ENCODE measurements at regions not wholly inside any gene's neighbourhood (a gene's known extent, or its start where the extent isn't known, plus 50 kb on each side); places are given as distances from the start of the nearest gene placed in this dataset.

DNA sequence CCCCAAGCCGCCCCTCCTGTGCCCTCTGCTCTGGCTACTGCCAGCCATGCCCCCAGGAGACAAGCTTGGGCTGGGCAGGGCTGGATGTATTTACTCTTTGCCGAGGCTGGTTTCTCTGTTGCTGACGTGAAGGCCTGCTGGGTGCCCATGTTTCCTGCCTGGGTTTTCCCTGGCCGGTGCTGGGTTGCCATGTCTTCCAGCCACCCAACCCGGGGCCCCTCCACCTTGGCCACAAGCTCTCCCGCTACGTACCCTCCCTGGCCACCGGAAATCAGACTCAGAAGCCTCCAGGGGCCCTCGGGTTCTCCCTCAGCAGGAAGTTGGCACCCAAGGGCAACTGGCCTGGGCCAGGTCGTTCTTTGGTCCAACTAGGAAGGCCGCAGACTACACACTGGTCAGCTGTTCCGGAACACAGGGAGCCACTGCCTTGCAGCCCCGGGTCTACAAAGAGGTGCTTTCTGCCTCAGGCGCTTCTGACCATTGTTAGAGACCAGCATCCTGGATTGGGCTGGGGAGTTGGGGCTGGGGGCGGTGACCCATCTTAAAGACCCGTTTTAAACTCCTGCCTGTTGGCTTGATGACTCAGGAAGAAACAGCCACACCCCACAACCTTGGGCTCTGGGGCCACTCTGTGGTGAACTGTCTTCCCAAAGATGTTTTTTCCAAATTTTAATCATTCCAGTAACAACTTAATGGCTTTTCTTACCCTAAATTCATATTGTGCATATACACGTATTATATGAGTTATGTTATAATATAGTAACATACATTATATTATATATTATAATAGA, 71.2 kb upstream of the RUNX3 start:
- H3K4me3 ChIP-seq (ENCODE audit: low read length in 3 of 3) = no peak overlapping the region
- H3K27ac ChIP-seq (ENCODE audit: low read depth in 2 of 2, low read length in 2 of 2) = no peak overlapping the region
- FAIRE-seq = no peak
- no peaks in the 10 kb centered on the region for H3K27me3 ChIP-seq (ENCODE audit: control insufficient read depth, insufficient read depth, low read length)
- no peak for DNase-seq
- H3K9ac ChIP-seq (ENCODE audit: low read length in 3 of 3) = no peak overlapping the region
- no peaks in the 10 kb centered on the region for H3K9me3 ChIP-seq (ENCODE audit: control insufficient read depth in 2 of 3, insufficient read depth in 1 of 3, low read length in 3 of 3)
- TF ChIP-seq, protein P1, sequence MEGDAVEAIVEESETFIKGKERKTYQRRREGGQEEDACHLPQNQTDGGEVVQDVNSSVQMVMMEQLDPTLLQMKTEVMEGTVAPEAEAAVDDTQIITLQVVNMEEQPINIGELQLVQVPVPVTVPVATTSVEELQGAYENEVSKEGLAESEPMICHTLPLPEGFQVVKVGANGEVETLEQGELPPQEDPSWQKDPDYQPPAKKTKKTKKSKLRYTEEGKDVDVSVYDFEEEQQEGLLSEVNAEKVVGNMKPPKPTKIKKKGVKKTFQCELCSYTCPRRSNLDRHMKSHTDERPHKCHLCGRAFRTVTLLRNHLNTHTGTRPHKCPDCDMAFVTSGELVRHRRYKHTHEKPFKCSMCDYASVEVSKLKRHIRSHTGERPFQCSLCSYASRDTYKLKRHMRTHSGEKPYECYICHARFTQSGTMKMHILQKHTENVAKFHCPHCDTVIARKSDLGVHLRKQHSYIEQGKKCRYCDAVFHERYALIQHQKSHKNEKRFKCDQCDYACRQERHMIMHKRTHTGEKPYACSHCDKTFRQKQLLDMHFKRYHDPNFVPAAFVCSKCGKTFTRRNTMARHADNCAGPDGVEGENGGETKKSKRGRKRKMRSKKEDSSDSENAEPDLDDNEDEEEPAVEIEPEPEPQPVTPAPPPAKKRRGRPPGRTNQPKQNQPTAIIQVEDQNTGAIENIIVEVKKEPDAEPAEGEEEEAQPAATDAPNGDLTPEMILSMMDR (IDR thresholded peaks at IDR 0.05; ENCODE audit: borderline replicate concordance, extremely low read depth, insufficient read depth) = no peak
- no peaks in the 10 kb centered on the region for H3K36me3 ChIP-seq (ENCODE audit: control insufficient read depth in 2 of 3, insufficient read depth in 3 of 3, low read length in 3 of 3)
- no peaks in the 10 kb centered on the region for H3K4me1 ChIP-seq (ENCODE audit: control insufficient read depth in 2 of 3, insufficient read depth in 2 of 3, low read depth in 1 of 3, low read length in 3 of 3)
- intact Hi-C loops (cut with DNase I) = no loop called here

DNA sequence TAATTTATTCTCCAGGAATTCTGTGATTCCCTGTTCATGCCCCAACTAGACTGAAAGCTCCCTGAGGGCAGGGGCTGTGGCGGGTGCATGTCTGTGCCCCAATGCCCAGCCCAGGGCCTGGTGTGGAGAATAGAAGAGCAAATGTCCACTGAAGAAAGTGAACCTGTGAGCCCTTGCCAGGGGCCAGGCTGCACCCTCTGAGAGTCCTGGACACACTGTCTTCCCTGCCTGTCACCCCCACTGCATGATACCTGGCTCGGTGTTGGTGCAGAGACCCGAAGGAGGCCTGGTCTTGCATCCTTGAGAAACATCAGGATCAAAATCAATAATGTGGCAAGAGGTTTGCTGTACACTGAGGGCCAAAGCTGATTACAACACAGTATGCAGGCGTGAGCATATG, 69.8 kb upstream of the RUNX3 start:
- no peaks in the 10 kb centered on the region for H3K4me1 ChIP-seq (ENCODE audit: control insufficient read depth in 2 of 3, insufficient read depth in 2 of 3, low read depth in 1 of 3, low read length in 3 of 3)
- DNase-seq (peak in 1 of 5 donors; percentile 17), FAIRE-seq (no peak)
- no peak overlapping the region for H3K9ac ChIP-seq (ENCODE audit: low read length in 3 of 3)
- no peak overlapping the region for H3K27ac ChIP-seq (ENCODE audit: low read depth in 2 of 2, low read length in 2 of 2)
- no peak overlapping the region for H3K4me3 ChIP-seq (ENCODE audit: low read length in 3 of 3)
- H3K9me3 ChIP-seq (ENCODE audit: control insufficient read depth in 2 of 3, insufficient read depth in 1 of 3, low read length in 3 of 3) = no peaks in the 10 kb centered on the region
- H3K27me3 ChIP-seq (ENCODE audit: control insufficient read depth, insufficient read depth, low read length) = no peaks in the 10 kb centered on the region
- TF ChIP-seq, protein P1 (IDR thresholded peaks at IDR 0.05; ENCODE audit: borderline replicate concordance, extremely low read depth, insufficient read depth) = no peak
- no peaks in the 10 kb centered on the region for H3K36me3 ChIP-seq (ENCODE audit: control insufficient read depth in 2 of 3, insufficient read depth in 3 of 3, low read length in 3 of 3)
- intact Hi-C loops (cut with DNase I) = no loop called here

DNA sequence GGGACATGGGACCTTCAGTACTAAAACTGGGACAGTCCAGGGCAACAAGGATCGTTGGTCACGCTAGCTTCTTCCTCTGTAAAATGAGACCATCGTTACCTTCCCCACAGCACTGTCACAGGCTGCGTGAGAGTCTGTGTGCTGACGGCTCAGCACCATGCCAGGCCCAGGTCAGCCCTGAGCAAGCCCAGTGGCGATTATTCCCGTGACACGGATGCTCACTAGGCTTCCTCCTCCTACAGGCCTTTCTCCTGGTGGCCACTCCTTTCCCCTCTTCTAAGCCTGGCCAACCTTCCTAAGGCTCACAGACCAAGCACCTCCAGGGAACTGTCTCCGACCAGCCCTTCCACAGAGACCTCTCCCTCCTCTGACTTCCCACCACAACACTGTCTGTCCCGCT, 69.3 kb upstream of the RUNX3 start:
- H3K27ac ChIP-seq (ENCODE audit: low read depth in 2 of 2, low read length in 2 of 2) = no peak overlapping the region
- no peaks in the 10 kb centered on the region for H3K36me3 ChIP-seq (ENCODE audit: control insufficient read depth in 2 of 3, insufficient read depth in 3 of 3, low read length in 3 of 3)
- FAIRE-seq = no peak

More for the DNA sequence above, 69.3 kb upstream of the RUNX3 start:
- Histone ChIP-seq H3K9me3 (ENCODE audit: control insufficient read depth in 2 of 3, insufficient read depth in 1 of 3, low read length in 3 of 3) (no peaks in the 10 kb centered on the region), H3K9ac (ENCODE audit: low read length in 3 of 3) (no peak overlapping the region), H3K27me3 (ENCODE audit: control insufficient read depth, insufficient read depth, low read length) (no peaks in the 10 kb centered on the region), H3K4me1 (ENCODE audit: control insufficient read depth in 2 of 3, insufficient read depth in 2 of 3, low read depth in 1 of 3, low read length in 3 of 3) (no peaks in the 10 kb centered on the region), H3K4me3 (ENCODE audit: low read length in 3 of 3) (no peak overlapping the region)
- DNase-seq = peak in 1 of 5 donors; percentile 34
- TF ChIP-seq, protein P1 (IDR thresholded peaks at IDR 0.05; ENCODE audit: borderline replicate concordance, extremely low read depth, insufficient read depth) = no peak
- intact Hi-C loops (cut with DNase I) = no loop called here
